Neural cell (in vitro differentiated cells): ENCODE measurements at regions not wholly inside any gene's neighbourhood (a gene's known extent, or its start where the extent isn't known, plus 50 kb on each side); places are given as distances from the start of the nearest gene placed in this dataset.

ENCODE experiments used
- H2AFZ ChIP-seq: fragments of 200-600, 300-800 bp; sonication (generic), shearing (Covaris generic); 2 replicates; pipeline ENCODE4 v1.6.0; 2014; ENCODE audit warnings: low read depth, mild to moderate bottlenecking, antibody characterized with exemption, low read length, moderate library complexity
- H3F3A ChIP-seq: fragments of 200-600 bp; shearing (Covaris generic); 2 replicates; pipeline ENCODE4 v1.6.1; 2016; ENCODE audit warnings: mild to moderate bottlenecking, moderate library complexity, mixed read lengths, antibody characterized with exemption, low read length; ENCODE audit not compliant: insufficient read depth, poor library complexity, severe bottlenecking
- H3K27ac ChIP-seq: fragments of 200-600, 300-800 bp; sonication (generic), shearing (Covaris generic); 2 replicates; pipeline ENCODE4 v1.5.1; 2014; ENCODE audit warnings: mild to moderate bottlenecking, low read length, moderate library complexity
- H3K27me3 ChIP-seq: fragments of 300-800, 200-600 bp; sonication (generic), shearing (Covaris generic); 2 replicates; pipeline ENCODE4 v1.6.0; 2014; ENCODE audit warnings: mild to moderate bottlenecking, low read depth, low read length, moderate library complexity; ENCODE audit not compliant: insufficient read depth
- H3K36me3 ChIP-seq: fragments of 300-800, 200-600 bp; sonication (generic), shearing (Covaris generic); 2 replicates; pipeline ENCODE4 v1.5.1; 2014; ENCODE audit warnings: mild to moderate bottlenecking, antibody characterized with exemption, low read length, moderate library complexity; ENCODE audit not compliant: insufficient read depth
- H3K4me2 ChIP-seq: fragments of 300-800, 200-600 bp; sonication (generic), shearing (Covaris generic); 2 replicates; pipeline ENCODE4 v1.6.0; 2014; ENCODE audit warnings: mild to moderate bottlenecking, low read length
- H3K4me3 ChIP-seq: fragments of 300-800, 200-600 bp; sonication (generic), shearing (Covaris generic); 2 replicates; pipeline ENCODE4 v1.5.1; 2014; ENCODE audit warnings: mild to moderate bottlenecking, low read length, moderate library complexity
- H3K79me2 ChIP-seq: fragments of 200-600 bp; shearing (Covaris generic); replicated peaks from 2 replicates; pipeline ENCODE4 v1.6.0; 2014; ENCODE audit warnings: mild to moderate bottlenecking, low read length, moderate library complexity; ENCODE audit not compliant: insufficient read depth
- H3K9ac ChIP-seq: fragments of 300-800, 200-600 bp; sonication (generic), shearing (Covaris generic); 2 replicates; pipeline ENCODE4 v1.6.1; 2016; ENCODE audit warnings: mild to moderate bottlenecking, low read length, mixed read lengths
- H3K9me2 ChIP-seq: fragments of 200-600 bp; shearing (Covaris generic); 2 replicates; pipeline ENCODE4 v1.6.1; 2016; ENCODE audit warnings: mild to moderate bottlenecking, low read length, mixed read lengths; ENCODE audit not compliant: insufficient read depth
- H3K9me3 ChIP-seq: fragments of 200-600, 300-800 bp; sonication (generic), shearing (Covaris generic); 2 replicates; pipeline ENCODE4 v1.6.1; 2016; ENCODE audit warnings: mild to moderate bottlenecking, mixed run types, low read length, moderate library complexity, mixed read lengths
- H4K20me1 ChIP-seq: fragments of 200-600 bp; shearing (Covaris generic); 2 replicates; pipeline ENCODE4 v1.6.1; 2016; ENCODE audit warnings: mild to moderate bottlenecking, mixed run types; ENCODE audit not compliant: insufficient read depth
- EP300 ChIP-seq: fragments of 450-650 bp; conservative IDR thresholded peaks from 2 replicates; pipeline ENCODE4 v1.6.1; 2014; ENCODE audit warnings: antibody characterized with exemption, mild to moderate bottlenecking, moderate library complexity; ENCODE audit not compliant: poor library complexity, severe bottlenecking
- EZH2 ChIP-seq: fragments of 200-600, 300-800 bp; shearing (Covaris generic), sonication (generic); IDR thresholded peaks from 2 replicates; pipeline ENCODE4 v1.6.1; 2014; ENCODE audit warnings: antibody characterized with exemption, low read length, borderline replicate concordance, mild to moderate bottlenecking; ENCODE audit not compliant: insufficient read depth, poor library complexity, severe bottlenecking
- MXI1 ChIP-seq: fragments of 450-650 bp; conservative IDR thresholded peaks from 2 replicates; pipeline ENCODE4 v1.6.1; 2014; ENCODE audit warnings: antibody characterized with exemption, mild to moderate bottlenecking; ENCODE audit not compliant: poor library complexity, severe bottlenecking
- POLR2AphosphoS5 ChIP-seq: IDR thresholded peaks from 2 replicates; pipeline ENCODE4 v1.6.1; 2012
- RAD21 ChIP-seq: fragments of 450-650 bp; conservative IDR thresholded peaks from 2 replicates; pipeline ENCODE4 v1.6.1; 2014; ENCODE audit warnings: antibody characterized with exemption, mild to moderate bottlenecking, moderate library complexity
- REST ChIP-seq: IDR thresholded peaks from 2 replicates; pipeline ENCODE4 v1.6.1; 2012; ENCODE audit warnings: borderline replicate concordance
- SMC3 ChIP-seq: fragments of 450-650 bp; conservative IDR thresholded peaks from 2 replicates; pipeline ENCODE4 v1.6.1; 2014; ENCODE audit warnings: antibody characterized with exemption, mild to moderate bottlenecking, moderate library complexity; ENCODE audit not compliant: poor library complexity
- TAF1 ChIP-seq: IDR thresholded peaks from 2 replicates; pipeline ENCODE4 v1.6.1; 2012; ENCODE audit warnings: low read depth
- TF ChIP-seq, protein P1 (sequence below): fragments of 450-650 bp; IDR thresholded peaks from 2 replicates; pipeline ENCODE4 v1.5.1; 2014; ENCODE audit warnings: antibody characterized with exemption, mild to moderate bottlenecking, moderate library complexity; ENCODE audit not compliant: poor library complexity, severe bottlenecking

DNA sequence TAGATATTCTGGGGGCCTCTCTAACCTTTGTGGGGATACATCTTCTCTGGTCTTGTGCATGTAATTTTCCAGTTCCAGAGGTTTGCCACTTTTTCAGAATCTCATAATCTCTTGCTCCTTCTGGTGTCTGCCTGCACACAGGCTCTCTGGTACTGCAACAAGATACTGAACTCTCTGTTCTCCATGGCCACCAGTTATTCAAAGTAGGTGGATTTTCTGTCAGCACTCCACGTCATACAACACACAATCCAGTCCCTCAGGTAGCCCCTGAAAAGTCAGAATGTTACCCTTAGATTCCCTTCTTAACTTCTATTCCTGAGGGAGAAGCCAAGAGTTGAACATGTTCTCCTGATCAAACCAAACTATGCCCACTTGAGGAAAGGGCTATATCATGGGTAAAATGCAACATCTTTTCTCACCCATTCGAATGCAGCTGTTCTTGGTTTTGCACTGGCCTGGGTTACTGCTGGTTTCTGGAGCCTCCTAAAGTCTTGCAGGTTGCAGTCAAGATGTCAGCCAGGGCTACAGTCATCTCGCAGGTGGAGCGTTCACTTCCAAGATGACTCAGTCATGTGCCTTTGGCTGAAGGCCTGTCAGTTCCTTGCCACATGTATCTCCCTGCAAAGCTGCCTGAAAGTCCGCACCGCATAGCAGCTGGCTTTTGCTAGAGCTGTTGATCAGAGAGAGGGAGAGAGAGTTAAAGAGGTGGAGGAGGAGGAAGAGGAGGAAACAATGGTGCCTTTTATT, 57.7 kb upstream of the TUBA3C start:
- H3K9me3 ChIP-seq, result peaks cover 16% of the 10 kb centered on the region

More for the DNA sequence above, 57.7 kb upstream of the TUBA3C start:
- Histone ChIP-seq H3K79me2 (no peaks in the 10 kb centered on the region), H3K4me2 (no peak overlapping the region), H3K27ac (no peak overlapping the region), H3K36me3 (no peaks in the 10 kb centered on the region), H3K27me3 (no peaks in the 10 kb centered on the region), H3K9me2 (no peaks in the 10 kb centered on the region), H3F3A (no peaks in the 10 kb centered on the region), H2AFZ (no peak overlapping the region), H3K4me3 (no peak overlapping the region), H3K9ac (no peak overlapping the region), H4K20me1 (no peaks in the 10 kb centered on the region)
- TF ChIP-seq EP300 (no peak), TAF1 (no peak), REST (no peak), EZH2 (no peak), RAD21 (no peak), SMC3 (no peak), POLR2AphosphoS5 (no peak), MXI1 (no peak)
- TF ChIP-seq, protein P1, sequence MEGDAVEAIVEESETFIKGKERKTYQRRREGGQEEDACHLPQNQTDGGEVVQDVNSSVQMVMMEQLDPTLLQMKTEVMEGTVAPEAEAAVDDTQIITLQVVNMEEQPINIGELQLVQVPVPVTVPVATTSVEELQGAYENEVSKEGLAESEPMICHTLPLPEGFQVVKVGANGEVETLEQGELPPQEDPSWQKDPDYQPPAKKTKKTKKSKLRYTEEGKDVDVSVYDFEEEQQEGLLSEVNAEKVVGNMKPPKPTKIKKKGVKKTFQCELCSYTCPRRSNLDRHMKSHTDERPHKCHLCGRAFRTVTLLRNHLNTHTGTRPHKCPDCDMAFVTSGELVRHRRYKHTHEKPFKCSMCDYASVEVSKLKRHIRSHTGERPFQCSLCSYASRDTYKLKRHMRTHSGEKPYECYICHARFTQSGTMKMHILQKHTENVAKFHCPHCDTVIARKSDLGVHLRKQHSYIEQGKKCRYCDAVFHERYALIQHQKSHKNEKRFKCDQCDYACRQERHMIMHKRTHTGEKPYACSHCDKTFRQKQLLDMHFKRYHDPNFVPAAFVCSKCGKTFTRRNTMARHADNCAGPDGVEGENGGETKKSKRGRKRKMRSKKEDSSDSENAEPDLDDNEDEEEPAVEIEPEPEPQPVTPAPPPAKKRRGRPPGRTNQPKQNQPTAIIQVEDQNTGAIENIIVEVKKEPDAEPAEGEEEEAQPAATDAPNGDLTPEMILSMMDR, result no peak
